Activated CD8-positive, alpha-beta T cell treated with anti-CD3 and anti-CD28 coated beads, Interleukin-2, amount 10 ng/mL, durations not matched to agents 7 days and 5 days (primary cell): ENCODE measurements at regions not wholly inside any gene's neighbourhood (a gene's known extent, or its start where the extent isn't known, plus 50 kb on each side); places are given as distances from the start of the nearest gene placed in this dataset. TPM values are rescaled to one million over a fixed set of nuclear protein-coding genes. Genes with fewer than 3 reads are reported as not detected.

Experiments used
- ATAC-seq: fragments of 150-1000 bp; cut with Tn5 transposase; one replicate; pipeline ENCODE4 v1.10.0; 2021; ENCODE audit warnings: moderate library complexity
- CTCF ChIA-PET: fragments of 350-600 bp; sonication (Branson Sonifier 250); formaldehyde crosslinking; loops from one replicate; lab custom pipeline; 2021; ENCODE audit warnings: antibody characterized with exemption; lab: Charles Lee
- POLR2A ChIA-PET: fragments of 350-600 bp; sonication (Branson Sonifier 250); formaldehyde crosslinking; loops from one replicate; lab custom pipeline; 2021; ENCODE audit warnings: antibody characterized with exemption; lab: Charles Lee
- DNase-seq: peaks from one replicate; pipeline ENCODE4 v3.0.0-alpha.2; 2020
- H3K27ac Mint-ChIP-seq: one replicate; pipeline ENCODE4 v1.8.0; 2021; ENCODE audit warnings: mild to moderate bottlenecking, mixed read lengths
- H3K27me3 Mint-ChIP-seq: one replicate; pipeline ENCODE4 v1.8.0; 2021; ENCODE audit warnings: low read depth, mixed read lengths
- H3K36me3 Mint-ChIP-seq: one replicate; pipeline ENCODE4 v1.8.0; 2021; ENCODE audit warnings: low read depth, mixed read lengths
- H3K4me1 Mint-ChIP-seq: one replicate; pipeline ENCODE4 v1.8.0; 2021; ENCODE audit warnings: low read depth, mixed read lengths
- H3K4me3 Mint-ChIP-seq: one replicate; pipeline ENCODE4 v1.8.0; 2021; ENCODE audit warnings: mild to moderate bottlenecking, mixed read lengths
- H3K9me3 Mint-ChIP-seq: one replicate; pipeline ENCODE4 v1.8.0; 2022; ENCODE audit warnings: mixed read lengths; ENCODE audit not compliant: insufficient read depth
- microRNA-seq: library from miRNA; unstranded; fragments of <30 nt; microRNA quantifications from one replicate; pipeline ENCODE4 v1.2.0, GENCODE V29; 2022

GRCh38 chr14:47785058-47785457 is 109.7 kb upstream of the MDGA2 start:
- ChIA-PET POLR2A (no interaction called here), CTCF (no interaction called here)
- DNase-seq (no peak), ATAC-seq (no peak)
- no peaks in the 10 kb centered on the region for H3K36me3 Mint-ChIP-seq
- no peaks in the 10 kb centered on the region for H3K27me3 Mint-ChIP-seq
- H3K9me3 Mint-ChIP-seq, result peaks cover 3% of the 10 kb centered on the region
- H3K4me1 Mint-ChIP-seq, result no peaks in the 10 kb centered on the region
- no peak overlapping the region for H3K27ac Mint-ChIP-seq
- H3K4me3 Mint-ChIP-seq, result no peak overlapping the region

DNA sequence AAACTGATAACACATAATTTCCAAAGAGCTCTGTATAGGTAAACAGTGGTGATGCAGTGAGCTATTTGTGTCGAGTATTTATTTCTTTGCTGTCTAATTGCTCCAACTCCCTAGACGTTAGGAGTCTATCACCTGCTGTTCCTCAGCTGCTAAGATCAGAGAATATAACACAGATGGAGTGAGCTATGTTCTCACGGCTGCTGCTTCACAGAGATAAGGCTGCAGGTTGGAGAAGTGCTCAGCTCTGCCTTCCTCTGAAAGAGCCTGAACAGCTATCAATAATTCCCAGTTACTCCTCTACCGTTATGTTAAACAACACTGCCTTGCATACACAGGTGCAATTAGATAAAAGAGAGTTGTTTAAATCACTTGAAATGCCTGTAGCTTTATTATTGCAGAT is 103.2 kb upstream of the MDGA2 start:
- ChIA-PET POLR2A (no interaction called here), CTCF (no interaction called here)

DNA sequence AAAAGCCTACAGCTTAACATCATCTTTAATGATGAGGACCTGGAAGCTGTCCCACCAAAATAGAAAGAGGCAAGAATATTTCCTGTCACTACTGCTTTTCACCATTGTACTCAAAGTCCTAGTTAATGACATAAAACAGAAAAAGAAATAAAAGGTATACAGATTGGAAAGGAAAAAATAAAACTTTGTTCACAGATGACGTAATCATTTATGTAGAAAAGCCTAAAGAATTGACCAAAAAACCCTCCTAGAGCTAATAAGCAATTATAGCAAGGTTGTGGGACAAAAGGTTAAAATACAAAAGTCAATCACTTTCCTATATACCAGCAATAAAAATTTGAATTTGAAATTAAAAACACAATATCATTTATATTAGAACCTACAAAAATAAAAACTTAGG is 97.2 kb upstream of the MDGA2 start:
- DNase-seq (no peak), ATAC-seq (no peak)
- peaks cover 3% of the 10 kb centered on the region for H3K9me3 Mint-ChIP-seq
- ChIA-PET POLR2A (no interaction called here), CTCF (no interaction called here)
- H3K36me3 Mint-ChIP-seq, result no peaks in the 10 kb centered on the region
- H3K27me3 Mint-ChIP-seq, result no peaks in the 10 kb centered on the region
- H3K4me1 Mint-ChIP-seq, result no peaks in the 10 kb centered on the region
- no peak overlapping the region for H3K4me3 Mint-ChIP-seq
- no peak overlapping the region for H3K27ac Mint-ChIP-seq

More for the DNA sequence above, 103.2 kb upstream of the MDGA2 start:
- Mint-ChIP-seq H3K4me1 (no peaks in the 10 kb centered on the region), H3K27me3 (no peaks in the 10 kb centered on the region), H3K4me3 (no peak overlapping the region), H3K9me3 (peaks cover 3% of the 10 kb centered on the region), H3K36me3 (no peaks in the 10 kb centered on the region), H3K27ac (no peak overlapping the region)
- DNase-seq (no peak), ATAC-seq (no peak)

GRCh38 chr14:47763188-47763854 is 87.9 kb upstream of the MDGA2 start:
- CTCF ChIA-PET, result no interaction called here
- no peaks in the 10 kb centered on the region for H3K4me1 Mint-ChIP-seq

GRCh38 chr14:47746986-47747385 is 71.6 kb upstream of the MDGA2 start:
- Mint-ChIP-seq H3K4me3 (no peak overlapping the region), H3K27me3 (no peaks in the 10 kb centered on the region), H3K4me1 (no peaks in the 10 kb centered on the region), H3K27ac (no peak overlapping the region), H3K36me3 (no peaks in the 10 kb centered on the region), H3K9me3 (peaks cover 7% of the 10 kb centered on the region)
- no peak for ATAC-seq
- ChIA-PET CTCF (no interaction called here), POLR2A (no interaction called here)
- DNase-seq, result no peak

More at GRCh38 chr14:47763188-47763854, 87.9 kb upstream of the MDGA2 start:
- Mint-ChIP-seq H3K27me3 (no peaks in the 10 kb centered on the region), H3K4me3 (no peak overlapping the region), H3K9me3 (peaks cover 4% of the 10 kb centered on the region), H3K27ac (no peak overlapping the region), H3K36me3 (no peaks in the 10 kb centered on the region)
- ATAC-seq (no peak), DNase-seq (no peak)
- POLR2A ChIA-PET, result no interaction called here

GRCh38 chr14:47744155-47744554 is 68.8 kb upstream of the MDGA2 start:
- ATAC-seq, result no peak
- no peaks in the 10 kb centered on the region for H3K36me3 Mint-ChIP-seq
- DNase-seq, result no peak
- H3K27ac Mint-ChIP-seq, result no peak overlapping the region
- CTCF ChIA-PET, result no interaction called here
- no peaks in the 10 kb centered on the region for H3K27me3 Mint-ChIP-seq
- H3K4me1 Mint-ChIP-seq, result no peaks in the 10 kb centered on the region
- peaks cover 7% of the 10 kb centered on the region for H3K9me3 Mint-ChIP-seq
- no peak overlapping the region for H3K4me3 Mint-ChIP-seq
- POLR2A ChIA-PET, result no interaction called here

DNA sequence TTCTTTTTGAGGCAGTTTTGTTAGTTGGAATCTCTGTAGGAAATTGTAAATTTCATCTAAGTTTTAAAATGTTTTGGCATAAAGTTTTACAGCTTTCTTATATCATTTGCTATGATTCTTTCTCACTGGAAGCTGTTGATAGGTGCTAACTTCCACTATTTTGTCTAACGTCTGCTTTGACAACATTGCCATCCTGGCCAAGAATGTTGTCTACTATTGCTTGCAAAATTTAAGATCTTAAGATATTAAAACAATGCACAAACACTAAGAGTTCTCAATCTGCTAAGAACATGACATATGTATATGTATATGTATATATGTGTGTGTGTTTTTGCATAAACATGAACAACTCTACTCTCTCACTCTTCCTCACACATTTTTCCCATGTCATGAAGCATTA is 64.1 kb upstream of the MDGA2 start:
- Mint-ChIP-seq H3K4me1 (no peaks in the 10 kb centered on the region), H3K27me3 (no peaks in the 10 kb centered on the region), H3K27ac (no peak overlapping the region), H3K4me3 (no peak overlapping the region), H3K9me3 (no peaks in the 10 kb centered on the region), H3K36me3 (no peaks in the 10 kb centered on the region)
- ChIA-PET POLR2A (no interaction called here), CTCF (no interaction called here)
- DNase-seq (no peak), ATAC-seq (no peak)

DNA sequence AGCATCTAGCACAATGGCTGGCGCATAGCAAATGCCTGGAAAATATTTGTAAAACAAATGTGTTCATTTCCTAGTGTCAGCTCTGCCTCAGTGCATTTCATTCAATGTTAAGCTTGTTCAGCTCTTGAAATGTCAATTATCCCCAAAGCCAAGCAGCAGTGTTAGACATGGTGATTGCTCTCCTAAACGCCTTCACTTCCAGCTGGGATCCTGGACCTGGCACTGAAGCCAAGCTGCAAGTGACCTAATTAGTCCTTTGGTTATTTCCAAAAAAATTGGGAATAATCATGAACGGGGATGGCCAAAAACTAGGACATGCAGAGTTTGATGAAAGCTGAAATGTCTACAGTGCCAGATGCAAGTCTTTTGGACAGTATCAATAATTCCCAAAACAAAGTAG is 54.9 kb upstream of the MDGA2 start:
- Mint-ChIP-seq H3K27ac (no peak overlapping the region), H3K36me3 (no peaks in the 10 kb centered on the region), H3K27me3 (no peaks in the 10 kb centered on the region), H3K4me3 (no peak overlapping the region), H3K4me1 (no peaks in the 10 kb centered on the region), H3K9me3 (no peaks in the 10 kb centered on the region)
- DNase-seq (no peak), ATAC-seq (no peak)
- POLR2A ChIA-PET, result no interaction called here
- CTCF ChIA-PET, result no interaction called here

Small RNA genes in the stretch of these regions (microRNA-seq; reads per million reads assigned to microRNA genes)
- not detected for gene MIR548Y
